Bronchial epithelial cell (primary cell): ENCODE measurements at regions not wholly inside any gene's neighbourhood (a gene's known extent, or its start where the extent isn't known, plus 50 kb on each side); places are given as distances from the start of the nearest gene placed in this dataset.

Experiments
- DNase-seq: peaks from one replicate; pipeline ENCODE4 v3.0.0-alpha.2; 2010; ENCODE audit warnings: low read depth
- FAIRE-seq: peaks from 2 replicates; lab custom pipeline; 2011; peaks lifted over from hg19 to GRCh38; lab: Jason Lieb, UNC
- H3K27me3 ChIP-seq: 2 replicates; pipeline ENCODE4 v1.5.1; 2011; ENCODE audit warnings: low read length; ENCODE audit not compliant: control insufficient read depth, insufficient read depth
- H3K36me3 ChIP-seq: 2 replicates; pipeline ENCODE4 v1.5.1; 2011; ENCODE audit warnings: low read length; ENCODE audit not compliant: control insufficient read depth, insufficient read depth
- H3K4me3 ChIP-seq: 2 replicates; pipeline ENCODE4 v1.5.1; 2011; ENCODE audit warnings: mild to moderate bottlenecking, low read depth, low read length, control low read depth
- CTCF ChIP-seq: IDR thresholded peaks from 2 replicates; pipeline ENCODE4 v1.5.1; 2011; ENCODE audit warnings: mild to moderate bottlenecking, moderate library complexity, low read length, control low read depth, inconsistent platforms; ENCODE audit not compliant: insufficient read depth, severe bottlenecking

GRCh38 chr16:49972280-49972679, 52.7 kb upstream of the CNEP1R1 start:
- peaks cover under 1% of the 10 kb centered on the region for H3K27me3 ChIP-seq
- H3K36me3 ChIP-seq: no peaks in the 10 kb centered on the region
- FAIRE-seq: no peak
- no peak overlapping the region for H3K4me3 ChIP-seq
- no peak for DNase-seq
- TF ChIP-seq CTCF: no peak

- no peaks in the 10 kb centered on the region for H3K36me3 ChIP-seq
- DNase-seq (no peak), FAIRE-seq (peak; percentile 50)
- H3K27me3 ChIP-seq: no peaks in the 10 kb centered on the region
- no peak overlapping the region for H3K4me3 ChIP-seq
- no peak for TF ChIP-seq CTCF
Observed at GRCh38 chr16:49972961-49973360, 52.1 kb upstream of the CNEP1R1 start.
